GM12892 (cell line): ENCODE measurements at regions not wholly inside any gene's neighbourhood (a gene's known extent, or its start where the extent isn't known, plus 50 kb on each side); places are given as distances from the start of the nearest gene placed in this dataset.

Source experiments
- POLR2A ChIP-seq: IDR thresholded peaks from 2 replicates; pipeline ENCODE4 v1.6.1; 2011; ENCODE audit warnings: low read depth, low read length, control low read depth
- POLR2AphosphoS5 ChIP-seq: IDR thresholded peaks from 2 replicates; pipeline ENCODE4 v1.6.1; 2011; ENCODE audit warnings: low read depth, low read length, control low read depth

- no peak for TF ChIP-seq POLR2A
- no peak for TF ChIP-seq POLR2AphosphoS5
Observed at GRCh38 chr5:91651704-91652103, 268.6 kb upstream of the ARRDC3 start.
